Endothelial cell of umbilical vein (primary cell): ENCODE measurements at regions not wholly inside any gene's neighbourhood (a gene's known extent, or its start where the extent isn't known, plus 50 kb on each side); places are given as distances from the start of the nearest gene placed in this dataset.

Source experiments
- BruUV-seq: library from RNA; stranded (reverse); fragments of 400-500 nt; replicated peaks from 2 replicates; lab custom pipeline; 2021; lab: Mats Ljungman, UMichigan
- CTCF ChIA-PET: fragments of 300-600, 350-600 bp; sonication (Branson Sonifier 250); formaldehyde crosslinking; loops from one replicate; lab custom pipeline; 2021; ENCODE audit warnings: antibody characterized with exemption, inconsistent platforms; lab: Charles Lee
- POLR2A ChIA-PET: fragments of 300-600, 350-600 bp; sonication (Branson Sonifier 250); formaldehyde crosslinking; loops from one replicate; lab custom pipeline; 2021; ENCODE audit warnings: antibody characterized with exemption, inconsistent platforms; lab: Charles Lee
- DNase-seq: peaks from one replicate; pipeline ENCODE4 v3.0.0-alpha.2; 2011; ENCODE audit warnings: low read depth, low spot score
- FAIRE-seq: peaks from 2 replicates; lab custom pipeline; 2011; peaks lifted over from hg19 to GRCh38; lab: Jason Lieb, UNC
- H2AFZ ChIP-seq: 2 replicates; pipeline ENCODE4 v1.6.0; 2012; ENCODE audit warnings: low read depth, low read length, control low read depth, inconsistent platforms
- H3K27ac ChIP-seq: 2 replicates; pipeline ENCODE4 v1.5.1; 2011; ENCODE audit warnings: low read depth, mild to moderate bottlenecking, control low read depth, low read length, moderate library complexity; ENCODE audit not compliant: insufficient read depth
- H3K27me3 ChIP-seq, 2 experiments: 2 replicates each; pipeline versions ENCODE4 v1.6.0 to v1.6.1; 2011; ENCODE audit warnings: low read length in 2 of 2, mixed read lengths in 1 of 2; ENCODE audit not compliant: control insufficient read depth in 2 of 2, insufficient read depth in 2 of 2
- H3K36me3 ChIP-seq, 2 experiments: 2 replicates in 1 of 2; 3 replicates in 1 of 2; pipeline ENCODE4 v1.5.1; 2011; ENCODE audit warnings: low read length in 2 of 2, mild to moderate bottlenecking in 1 of 2, moderate library complexity in 1 of 2; ENCODE audit not compliant: control insufficient read depth in 2 of 2, insufficient read depth in 2 of 2; ENCODE audit errors: extremely low read depth in 1 of 2
- H3K4me1 ChIP-seq: 3 replicates; pipeline ENCODE4 v1.5.1; 2011; ENCODE audit warnings: mild to moderate bottlenecking, low read length; ENCODE audit not compliant: control insufficient read depth, insufficient read depth; ENCODE audit errors: extremely low read depth
- H3K4me2 ChIP-seq: 2 replicates; pipeline ENCODE4 v1.6.1; 2011; ENCODE audit warnings: low read length, control low read depth, mixed read lengths; ENCODE audit not compliant: insufficient read depth
- H3K4me3 ChIP-seq, 3 experiments: fragments of 200-600 bp in 1 of 3; sonication (generic), shearing (Covaris generic) in 1 of 3; replicated peaks in 1 of 3; 2 replicates each; pipeline ENCODE4 v1.5.1; 2011 to 2016; ENCODE audit warnings: control low read depth in 3 of 3, low read length in 3 of 3, mild to moderate bottlenecking in 2 of 3, inconsistent platforms in 1 of 3, low read depth in 1 of 3, moderate library complexity in 1 of 3; ENCODE audit not compliant: insufficient read depth in 1 of 3
- H3K79me2 ChIP-seq: 2 replicates; pipeline ENCODE4 v1.6.0; 2012; ENCODE audit warnings: low read length, inconsistent platforms; ENCODE audit not compliant: control insufficient read depth, insufficient read depth
- H3K9ac ChIP-seq: replicated peaks from 2 replicates; pipeline ENCODE3; 2011; ENCODE audit warnings: low read length, control low read depth; ENCODE audit not compliant: insufficient read depth; ENCODE audit errors: extremely low read depth
- H3K9me1 ChIP-seq: replicated peaks from 3 replicates; pipeline ENCODE4 v1.6.0; 2011; ENCODE audit warnings: mild to moderate bottlenecking, low read length; ENCODE audit not compliant: control insufficient read depth, insufficient read depth; ENCODE audit errors: extremely low read depth
- H3K9me3 ChIP-seq: replicated peaks from 2 replicates; pipeline ENCODE4 v1.5.1; 2012; ENCODE audit warnings: low read length, inconsistent platforms; ENCODE audit not compliant: control insufficient read depth, insufficient read depth
- H4K20me1 ChIP-seq: replicated peaks from 2 replicates; pipeline ENCODE3; 2011; ENCODE audit warnings: mild to moderate bottlenecking, low read length; ENCODE audit not compliant: control insufficient read depth, insufficient read depth; ENCODE audit errors: extremely low read depth
- EZH2 ChIP-seq: IDR thresholded peaks from 2 replicates; pipeline ENCODE4 v1.6.1; 2012; ENCODE audit warnings: borderline replicate concordance, low read depth, mild to moderate bottlenecking, moderate library complexity, low read length, inconsistent platforms; ENCODE audit not compliant: severe bottlenecking
- GATA2 ChIP-seq: IDR thresholded peaks from 2 replicates; pipeline ENCODE4 v1.7.0; 2011; ENCODE audit warnings: low read depth, mild to moderate bottlenecking, moderate library complexity, mixed read lengths, low read length; ENCODE audit not compliant: insufficient read length, insufficient read depth
- JUN ChIP-seq: IDR thresholded peaks from 2 replicates; pipeline ENCODE4 v1.6.1; 2011; ENCODE audit warnings: borderline replicate concordance, low read depth; ENCODE audit not compliant: insufficient read length, insufficient read depth
- MAX ChIP-seq: IDR thresholded peaks from 2 replicates; pipeline ENCODE4 v1.6.1; 2011; ENCODE audit not compliant: insufficient read depth, insufficient read length
- POLR2A ChIP-seq: IDR thresholded peaks from 2 replicates; pipeline ENCODE4 v1.6.1; 2012; ENCODE audit warnings: low read depth, mild to moderate bottlenecking, control low read depth, low read length
- dilution Hi-C: fragments of 300-500 bp; cut with MboI; formaldehyde crosslinking; loops from one replicate; pipeline ENCODE4 v1.15.0; 2019; ENCODE audit warnings: low sequenced_read_pairs; ENCODE audit not compliant: extremely low pct_ligation_motif_present
- intact Hi-C: fragments of 100-400 bp; cut with micrococcal nuclease; formaldehyde crosslinking; loops from one replicate; pipeline ENCODE4 v1.10.0; 2022

GRCh38 chr6:85944776-85945175, 302.1 kb upstream of the SYNCRIP start:
- no peak for TF ChIP-seq MAX
- no peak for TF ChIP-seq JUN
- no peak for TF ChIP-seq POLR2A
- H3K9ac ChIP-seq = no peak overlapping the region
- no peaks in the 10 kb centered on the region for H3K9me3 ChIP-seq
- H3K27me3 ChIP-seq = no peaks in the 10 kb centered on the region
- no peak overlapping the region for H3K4me2 ChIP-seq
- H4K20me1 ChIP-seq = no peaks in the 10 kb centered on the region
- no peaks in the 10 kb centered on the region for H3K9me1 ChIP-seq
- POLR2A ChIA-PET = no interaction called here
- no peaks in the 10 kb centered on the region for H3K4me1 ChIP-seq
- dilution Hi-C loops = no loop called here
- H3K27ac ChIP-seq = no peak overlapping the region
- H3K79me2 ChIP-seq = no peaks in the 10 kb centered on the region
- CTCF ChIA-PET = no interaction called here
- no peak overlapping the region for H3K4me3 ChIP-seq
- H2AFZ ChIP-seq = no peak overlapping the region
- FAIRE-seq = no peak
- no peaks in the 10 kb centered on the region for H3K36me3 ChIP-seq
- intact Hi-C loops = no loop called here
- no peak for DNase-seq
- no TSS peak for BruUV-seq

GRCh38 chr6:85942844-85943243, 300.2 kb upstream of the SYNCRIP start:
- H3K79me2 ChIP-seq = no peaks in the 10 kb centered on the region
- H4K20me1 ChIP-seq = no peaks in the 10 kb centered on the region
- H3K36me3 ChIP-seq = no peaks in the 10 kb centered on the region
- intact Hi-C loops = no loop called here
- FAIRE-seq = no peak
- no peaks in the 10 kb centered on the region for H3K4me1 ChIP-seq
- no peak overlapping the region for H2AFZ ChIP-seq
- H3K4me2 ChIP-seq = no peak overlapping the region
- DNase-seq = no peak
- no peak overlapping the region for H3K4me3 ChIP-seq
- ChIA-PET CTCF (no interaction called here), POLR2A (no interaction called here)
- dilution Hi-C loops = no loop called here
- H3K9me1 ChIP-seq = no peaks in the 10 kb centered on the region
- H3K9me3 ChIP-seq = no peaks in the 10 kb centered on the region
- no TSS peak for BruUV-seq
- no peak overlapping the region for H3K27ac ChIP-seq
- H3K27me3 ChIP-seq = no peaks in the 10 kb centered on the region
- H3K9ac ChIP-seq = no peak overlapping the region
- TF ChIP-seq EZH2 (no peak), GATA2 (no peak), JUN (no peak), POLR2A (no peak)
